ENCODE measurements at regions not wholly inside any gene's neighbourhood (a gene's known extent, or its start where the extent isn't known, plus 50 kb on each side); places are given as distances from the start of the nearest gene placed in this dataset.
"Not testable (repeated sequence)": the region's sequence is repeated elsewhere in the genome, so short reads cannot be mapped to it uniquely, and the experiment has no call there.

GRCh38 chrX:54615109-54615508, 85.1 kb downstream of the GNL3L start:
- Mint-ChIP-seq H3K27ac (no peak overlapping the region), H3K27me3 (no peaks in the 10 kb centered on the region), H3K4me1 (no peaks in the 10 kb centered on the region), H3K36me3 (ENCODE audit: low read depth) (peaks cover 31% of the 10 kb centered on the region), H3K9me3 (ENCODE audit: low read depth) (peaks cover 7% of the 10 kb centered on the region), H3K4me3 (no peak overlapping the region)
- ATAC-seq, result no peak
- CTCF ChIA-PET, result no interaction called here
- no peak for DNase-seq
- POLR2A ChIA-PET, result no interaction called here
- intact Hi-C loops (cut with DNase I, micrococcal nuclease), result no loop called here

GRCh38 chrX:54633641-54634040, 103.6 kb downstream of the GNL3L start:
- Mint-ChIP-seq H3K4me3 (no peak overlapping the region), H3K27ac (no peak overlapping the region), H3K27me3 (no peaks in the 10 kb centered on the region), H3K4me1 (peaks cover under 1% of the 10 kb centered on the region), H3K9me3 (ENCODE audit: low read depth) (peaks cover 19% of the 10 kb centered on the region), H3K36me3 (ENCODE audit: low read depth) (peaks cover 11% of the 10 kb centered on the region)
- intact Hi-C loops (cut with DNase I, micrococcal nuclease), result loop anchor here in 1 of 2 experiments (10.0 kb wide), 1 partner anchor 919 kb away; no protein-coding TSS in a partner anchor
- ChIA-PET CTCF (no interaction called here), POLR2A (interaction anchor here (0.7 kb wide), 1 partner anchor 1561 kb away, joined by 4 read pairs; no protein-coding TSS in a partner anchor)
- ATAC-seq, result no peak
- DNase-seq, result no peak

- no peak for DNase-seq
- ChIA-PET POLR2A (interaction anchor here (0.7 to 1.4 kb wide), 4 partner anchors 18 to 955 kb away, joined by 4 to 12 read pairs (median 6); partner anchors contain the start of gene PHF8), CTCF (interaction anchor here (0.6 to 1.0 kb wide), 2 partner anchors 170 to 281 kb away, joined by 3 read pairs; partner anchors contain the start of gene WNK3)
- H3K27me3 Mint-ChIP-seq, result no peaks in the 10 kb centered on the region
- no peak for ATAC-seq
- H3K4me3 Mint-ChIP-seq, result peak overlapping the region; percentile 84
- H3K4me1 Mint-ChIP-seq, result peaks cover 6% of the 10 kb centered on the region
- intact Hi-C loops (cut with DNase I, micrococcal nuclease), result loop anchor here (1.0 to 10.0 kb wide), 11 partner anchors 109 to 924 kb away; partner anchors contain the start of genes GNL3L (in 2 of the 2), PHF8 (in 2 of the 2), TSR2 (in 2 of the 2) and APEX2 (in 1 of the 2)
- H3K36me3 Mint-ChIP-seq (ENCODE audit: low read depth), result peaks cover 5% of the 10 kb centered on the region
- peaks cover 9% of the 10 kb centered on the region for H3K9me3 Mint-ChIP-seq (ENCODE audit: low read depth)
- peak overlapping the region; percentile 92 for H3K27ac Mint-ChIP-seq
Observed at GRCh38 chrX:54639018-54639345, 109.0 kb downstream of the GNL3L start.

- POLR2A ChIA-PET, result interaction anchor here (0.6 to 1.4 kb wide), 5 partner anchors 19 to 956 kb away, joined by 3 to 12 read pairs (median 5); partner anchors contain the start of gene PHF8
- H3K9me3 Mint-ChIP-seq (ENCODE audit: low read depth), result peaks cover 9% of the 10 kb centered on the region
- CTCF ChIA-PET, result interaction anchor here (0.6 to 1.0 kb wide), 4 partner anchors 12 to 360 kb away, joined by 3 to 4 read pairs (median 3); partner anchors contain the start of genes APEX2 and WNK3
- no peaks in the 10 kb centered on the region for H3K27me3 Mint-ChIP-seq
- H3K36me3 Mint-ChIP-seq (ENCODE audit: low read depth), result peaks cover 5% of the 10 kb centered on the region
- H3K4me3 Mint-ChIP-seq, result peak overlapping the region; percentile 84
- DNase-seq, result peak; percentile 96
- H3K4me1 Mint-ChIP-seq, result peaks cover 6% of the 10 kb centered on the region
- peak; percentile 93 for ATAC-seq
- H3K27ac Mint-ChIP-seq, result peak overlapping the region; percentile 92
- intact Hi-C loops (cut with DNase I, micrococcal nuclease), result loop anchor here (1.0 to 10.0 kb wide), 12 partner anchors 109 to 925 kb away; partner anchors contain the start of genes GNL3L (in 2 of the 2), PHF8 (in 2 of the 2), TSR2 (in 2 of the 2) and APEX2 (in 1 of the 2)
Observed at GRCh38 chrX:54639346-54640102, 109.5 kb downstream of the GNL3L start.

- ChIA-PET POLR2A (interaction anchor here (0.6 to 1.4 kb wide), 3 partner anchors 168 to 597 kb away, joined by 3 to 12 read pairs (median 7); partner anchors contain the start of gene PHF8), CTCF (interaction anchor here (0.8 to 1.0 kb wide), 3 partner anchors 11 to 360 kb away, joined by 3 to 4 read pairs (median 3); partner anchors contain the start of genes APEX2 and WNK3)
- Mint-ChIP-seq H3K9me3 (ENCODE audit: low read depth) (peaks cover 6% of the 10 kb centered on the region), H3K27ac (peak overlapping the region; percentile 92), H3K4me3 (peak overlapping the region; percentile 84), H3K4me1 (peaks cover 6% of the 10 kb centered on the region), H3K27me3 (no peaks in the 10 kb centered on the region), H3K36me3 (ENCODE audit: low read depth) (peaks cover 2% of the 10 kb centered on the region)
- intact Hi-C loops (cut with DNase I, micrococcal nuclease), result loop anchor here in 1 of 2 experiments (5.0 kb wide), 1 partner anchor 147 kb away; no protein-coding TSS in a partner anchor
- DNase-seq (no peak), ATAC-seq (no peak)
Observed at GRCh38 chrX:54640103-54640690, 110.2 kb downstream of the GNL3L start.

- POLR2A ChIA-PET, result no interaction called here
- DNase-seq, result no peak
- ATAC-seq, result no peak
- Mint-ChIP-seq H3K27me3 (no peaks in the 10 kb centered on the region), H3K36me3 (ENCODE audit: low read depth) (peaks cover 1% of the 10 kb centered on the region), H3K4me3 (peak overlapping the region; percentile 84), H3K27ac (peak overlapping the region; percentile 92), H3K9me3 (ENCODE audit: low read depth) (peaks cover 4% of the 10 kb centered on the region), H3K4me1 (peaks cover 6% of the 10 kb centered on the region)
- intact Hi-C loops (cut with DNase I, micrococcal nuclease), result loop anchor here in 1 of 2 experiments (5.0 kb wide), 1 partner anchor 147 kb away; no protein-coding TSS in a partner anchor
- CTCF ChIA-PET, result interaction anchor here (1.0 kb wide), 1 partner anchor 11 kb away, joined by 4 read pairs; no protein-coding TSS in a partner anchor
Observed at GRCh38 chrX:54640736-54641135, 110.7 kb downstream of the GNL3L start.

GRCh38 chrX:54641530-54641929, 111.5 kb downstream of the GNL3L start:
- DNase-seq (no peak), ATAC-seq (no peak)
- Mint-ChIP-seq H3K4me1 (peaks cover 6% of the 10 kb centered on the region), H3K9me3 (ENCODE audit: low read depth) (peaks cover 2% of the 10 kb centered on the region), H3K36me3 (ENCODE audit: low read depth) (peaks cover 1% of the 10 kb centered on the region), H3K27me3 (no peaks in the 10 kb centered on the region), H3K4me3 (no peak overlapping the region), H3K27ac (no peak overlapping the region)
- ChIA-PET POLR2A (no interaction called here), CTCF (interaction anchor here (1.0 kb wide), 1 partner anchor 1076 kb away, joined by 3 read pairs; the partner anchor contains the start of gene RRAGB)
- intact Hi-C loops (cut with DNase I, micrococcal nuclease), result loop anchor here in 1 of 2 experiments (5.0 kb wide), 1 partner anchor 146 kb away; no protein-coding TSS in a partner anchor

GRCh38 chrX:54647607-54648006, 117.6 kb downstream of the GNL3L start:
- CTCF ChIA-PET; DNase-seq; H3K36me3 Mint-ChIP-seq (ENCODE audit: low read depth); H3K27me3 Mint-ChIP-seq; H3K4me3 Mint-ChIP-seq; intact Hi-C loops (cut with DNase I, micrococcal nuclease); POLR2A ChIA-PET; H3K27ac Mint-ChIP-seq; ATAC-seq; H3K9me3 Mint-ChIP-seq (ENCODE audit: low read depth); H3K4me1 Mint-ChIP-seq: not testable (repeated sequence)

- Mint-ChIP-seq H3K4me3 (no peak overlapping the region), H3K4me1 (no peaks in the 10 kb centered on the region), H3K27me3 (no peaks in the 10 kb centered on the region), H3K27ac (no peak overlapping the region), H3K36me3 (ENCODE audit: low read depth) (peaks cover 7% of the 10 kb centered on the region), H3K9me3 (ENCODE audit: low read depth) (peaks cover 9% of the 10 kb centered on the region)
- ATAC-seq (no peak), DNase-seq (no peak)
- intact Hi-C loops (cut with DNase I, micrococcal nuclease), result no loop called here
- CTCF ChIA-PET, result interaction anchor here (0.8 kb wide), 1 partner anchor 476 kb away, joined by 3 read pairs; no protein-coding TSS in a partner anchor
- POLR2A ChIA-PET, result no interaction called here
Observed at GRCh38 chrX:54659547-54659946, 129.5 kb downstream of the GNL3L start.

GRCh38 chrX:54675762-54676161, 122.3 kb downstream of the ITIH6 start:
- ATAC-seq (no peak), DNase-seq (no peak)
- Mint-ChIP-seq H3K4me1 (no peaks in the 10 kb centered on the region), H3K27ac (no peak overlapping the region), H3K9me3 (ENCODE audit: low read depth) (peaks cover 11% of the 10 kb centered on the region), H3K4me3 (no peak overlapping the region), H3K27me3 (peaks cover 2% of the 10 kb centered on the region), H3K36me3 (ENCODE audit: low read depth) (peaks cover 2% of the 10 kb centered on the region)
- ChIA-PET CTCF (no interaction called here), POLR2A (no interaction called here)
- intact Hi-C loops (cut with DNase I, micrococcal nuclease), result no loop called here

GRCh38 chrX:54695231-54695630, 102.8 kb downstream of the ITIH6 start:
- H3K27ac Mint-ChIP-seq, result no peak overlapping the region
- no peaks in the 10 kb centered on the region for H3K9me3 Mint-ChIP-seq (ENCODE audit: low read depth)
- ChIA-PET POLR2A (no interaction called here), CTCF (no interaction called here)
- intact Hi-C loops (cut with DNase I, micrococcal nuclease), result no loop called here
- no peaks in the 10 kb centered on the region for H3K36me3 Mint-ChIP-seq (ENCODE audit: low read depth)
- peaks cover under 1% of the 10 kb centered on the region for H3K27me3 Mint-ChIP-seq
- DNase-seq (no peak), ATAC-seq (no peak)
- H3K4me3 Mint-ChIP-seq, result no peak overlapping the region
- H3K4me1 Mint-ChIP-seq, result no peaks in the 10 kb centered on the region
